H1 (cell line): ENCODE measurements at regions not wholly inside any gene's neighbourhood (a gene's known extent, or its start where the extent isn't known, plus 50 kb on each side); places are given as distances from the start of the nearest gene placed in this dataset.

Experiments
- CTCF ChIA-PET: fragments of 300-600 bp; sonication (Branson Sonifier 250); formaldehyde crosslinking; loops from one replicate; lab custom pipeline; 2021; ENCODE audit not compliant: partially characterized antibody; lab: Charles Lee
- POLR2A ChIA-PET: fragments of 300-600 bp; sonication (Branson Sonifier 250); formaldehyde crosslinking; loops from one replicate; lab custom pipeline; 2021; ENCODE audit warnings: inconsistent platforms; ENCODE audit not compliant: partially characterized antibody; lab: Charles Lee
- DNase-seq, 2 experiments: peaks; one replicate each; pipeline versions ENCODE4 v3.0.0 to v3.0.0-alpha.2; 2010 to 2022; ENCODE audit warnings: low spot score in 2 of 2, low read depth in 1 of 2, mixed read lengths in 1 of 2
- FAIRE-seq: peaks from 2 replicates; lab custom pipeline; 2011; peaks lifted over from hg19 to GRCh38; lab: Jason Lieb, UNC
- H2AFZ ChIP-seq: 2 replicates; pipeline ENCODE4 v1.8.1; 2012; ENCODE audit warnings: low read length, inconsistent platforms
- H2AK5ac ChIP-seq: 2 replicates; pipeline ENCODE4 v1.6.1; 2013; ENCODE audit warnings: low read depth, low read length
- H2BK120ac ChIP-seq: replicated peaks from 2 replicates; pipeline ENCODE3; 2013; ENCODE audit warnings: low read depth, low read length, inconsistent platforms
- H2BK12ac ChIP-seq: 2 replicates; pipeline ENCODE4 v1.6.1; 2013; ENCODE audit warnings: low read depth, low read length
- H2BK15ac ChIP-seq: 2 replicates; pipeline ENCODE4 v1.6.1; 2013; ENCODE audit warnings: low read length
- H2BK20ac ChIP-seq: 2 replicates; pipeline ENCODE4 v1.6.1; 2013; ENCODE audit warnings: low read length
- H2BK5ac ChIP-seq: 2 replicates; pipeline ENCODE4 v1.6.1; 2013; ENCODE audit warnings: low read depth, low read length
- H3K14ac ChIP-seq: 2 replicates; pipeline ENCODE4 v1.6.1; 2013; ENCODE audit warnings: inconsistent platforms; ENCODE audit not compliant: insufficient read length
- H3K18ac ChIP-seq: 2 replicates; pipeline ENCODE4 v1.6.1; 2013; ENCODE audit warnings: low read length; ENCODE audit errors: extremely low read depth
- H3K23ac ChIP-seq: 2 replicates; pipeline ENCODE4 v1.6.1; 2013; ENCODE audit warnings: inconsistent platforms; ENCODE audit not compliant: insufficient read length
- H3K23me2 ChIP-seq: 2 replicates; pipeline ENCODE4 v1.6.1; 2013; ENCODE audit warnings: low read depth, low read length
- H3K27ac ChIP-seq: 2 replicates; pipeline ENCODE4 v1.6.1; 2011; ENCODE audit warnings: low read depth, low read length, inconsistent platforms
- H3K27me3 ChIP-seq, 4 experiments: replicated peaks in 1 of 4; 1 replicate in 1 of 4; 2 replicates in 3 of 4; pipeline versions ENCODE4 v1.6.1 to v1.8.1; 2011 to 2013; ENCODE audit warnings: low read length in 3 of 4, mild to moderate bottlenecking in 3 of 4, inconsistent platforms in 2 of 4, mixed read lengths in 2 of 4, moderate library complexity in 1 of 4; ENCODE audit not compliant: control insufficient read depth in 3 of 4, insufficient read depth in 3 of 4; ENCODE audit errors: extremely low read depth in 1 of 4
- H3K36me3 ChIP-seq, 4 experiments: 2 replicates each; pipeline versions ENCODE4 v1.6.1 to v1.8.1; 2011 to 2013; ENCODE audit warnings: mild to moderate bottlenecking in 4 of 4, low read length in 3 of 4, moderate library complexity in 2 of 4, control low read depth in 1 of 4, inconsistent platforms in 1 of 4; ENCODE audit not compliant: insufficient read depth in 4 of 4, control insufficient read depth in 2 of 4
- H3K4ac ChIP-seq: replicated peaks from 2 replicates; pipeline ENCODE3; 2013; ENCODE audit warnings: low read length, low read depth, mixed read lengths, inconsistent platforms; ENCODE audit not compliant: insufficient read length
- H3K4me1 ChIP-seq, 4 experiments: replicated peaks in 1 of 4; 1 replicate in 1 of 4; 2 replicates in 3 of 4; pipeline versions ENCODE4 v1.6.1 to v1.8.1; 2011 to 2013; ENCODE audit warnings: low read length in 3 of 4, inconsistent platforms in 2 of 4, mixed read lengths in 1 of 4; ENCODE audit not compliant: insufficient read depth in 4 of 4, control insufficient read depth in 3 of 4
- H3K4me2 ChIP-seq, 2 experiments: 2 replicates each; pipeline versions ENCODE4 v1.6.1 to v1.8.1; 2011 to 2013; ENCODE audit warnings: low read depth in 2 of 2, low read length in 2 of 2, control low read depth in 1 of 2, inconsistent platforms in 1 of 2, mild to moderate bottlenecking in 1 of 2; ENCODE audit not compliant: insufficient read depth in 1 of 2
- H3K4me3 ChIP-seq, 4 experiments: fragments of 200-600, 300-600 bp in 1 of 4; sonication (generic), shearing (Covaris generic), sonication (Bioruptor Twin) in 1 of 4; 2 replicates each; pipeline versions ENCODE4 v1.5.1 to v1.8.1; 2011 to 2016; ENCODE audit warnings: low read length in 4 of 4, low read depth in 3 of 4, control low read depth in 2 of 4, inconsistent platforms in 2 of 4, mild to moderate bottlenecking in 2 of 4, mixed read lengths in 1 of 4, moderate library complexity in 1 of 4; ENCODE audit not compliant: insufficient read depth in 2 of 4; ENCODE audit errors: extremely low read depth in 1 of 4
- H3K56ac ChIP-seq: replicated peaks from 2 replicates; pipeline ENCODE3; 2013; ENCODE audit warnings: low read depth, mild to moderate bottlenecking, mixed read lengths, low read length, inconsistent platforms; ENCODE audit not compliant: insufficient read length
- H3K79me1 ChIP-seq: 2 replicates; pipeline ENCODE4 v1.6.1; 2013; ENCODE audit warnings: low read depth, low read length, control low read depth
- H3K79me2 ChIP-seq, 2 experiments: 2 replicates each; pipeline versions ENCODE4 v1.6.1 to v1.8.1; 2012 to 2013; ENCODE audit warnings: low read length in 2 of 2, mild to moderate bottlenecking in 2 of 2, inconsistent platforms in 1 of 2; ENCODE audit not compliant: insufficient read depth in 2 of 2, control insufficient read depth in 1 of 2
- H3K9ac ChIP-seq, 4 experiments: replicated peaks in 1 of 4; 1 replicate in 1 of 4; 2 replicates in 3 of 4; pipeline versions ENCODE4 v1.6.1 to v1.8.1; 2011 to 2013; ENCODE audit warnings: low read depth in 3 of 4, low read length in 3 of 4, control low read depth in 2 of 4, mild to moderate bottlenecking in 2 of 4, moderate library complexity in 2 of 4, inconsistent platforms in 1 of 4; ENCODE audit errors: extremely low read depth in 1 of 4
- H3K9me3 ChIP-seq, 2 experiments: 2 replicates each; pipeline versions ENCODE4 v1.6.1 to v1.8.1; 2012 to 2013; ENCODE audit warnings: mild to moderate bottlenecking in 2 of 2, moderate library complexity in 2 of 2, control low read depth in 1 of 2, inconsistent platforms in 1 of 2, low read depth in 1 of 2, low read length in 1 of 2, mixed read lengths in 1 of 2; ENCODE audit not compliant: insufficient read depth in 2 of 2
- H4K20me1 ChIP-seq, 2 experiments: replicated peaks in 1 of 2; 2 replicates each; pipeline versions ENCODE3 to v1.8.1; 2011 to 2013; ENCODE audit warnings: inconsistent platforms in 2 of 2, low read length in 2 of 2, mild to moderate bottlenecking in 1 of 2; ENCODE audit not compliant: insufficient read depth in 2 of 2, control insufficient read depth in 1 of 2
- H4K5ac ChIP-seq: 2 replicates; pipeline ENCODE4 v1.6.1; 2013; ENCODE audit warnings: low read length, low read depth, mixed read lengths, inconsistent platforms; ENCODE audit not compliant: insufficient read length
- H4K8ac ChIP-seq: 2 replicates; pipeline ENCODE4 v1.8.0; 2013; ENCODE audit warnings: mild to moderate bottlenecking, moderate library complexity, low read length, inconsistent platforms; ENCODE audit not compliant: insufficient read depth; ENCODE audit errors: extremely low read depth
- H4K91ac ChIP-seq: replicated peaks from 2 replicates; pipeline ENCODE3; 2013; ENCODE audit warnings: low read length, mixed read lengths, inconsistent platforms; ENCODE audit not compliant: insufficient read length
- CREB1 ChIP-seq: IDR thresholded peaks from 2 replicates; pipeline ENCODE4 v1.6.1; 2012; ENCODE audit warnings: inconsistent platforms
- WGBS, 2 experiments: shearing (Covaris generic) in 1 of 2; methylation state at CpG; one replicate each; pipeline versions ENCODE4 v1.1.6 to v1.1.7; 2013 to 2015; ENCODE audit warnings: low lambda C conversion rate in 2 of 2, mixed read lengths in 2 of 2, inconsistent platforms in 1 of 2, low coverage in 1 of 2, missing lambda C conversion rate in 1 of 2; ENCODE audit not compliant: insufficient replicate concordance in 2 of 2, insufficient coverage in 1 of 2, insufficient read length in 1 of 2; ENCODE audit errors: extremely low coverage in 1 of 2, missing lambda C conversion rate in 1 of 2; 5-methylcytosine and 5-hydroxymethylcytosine counted together

DNA sequence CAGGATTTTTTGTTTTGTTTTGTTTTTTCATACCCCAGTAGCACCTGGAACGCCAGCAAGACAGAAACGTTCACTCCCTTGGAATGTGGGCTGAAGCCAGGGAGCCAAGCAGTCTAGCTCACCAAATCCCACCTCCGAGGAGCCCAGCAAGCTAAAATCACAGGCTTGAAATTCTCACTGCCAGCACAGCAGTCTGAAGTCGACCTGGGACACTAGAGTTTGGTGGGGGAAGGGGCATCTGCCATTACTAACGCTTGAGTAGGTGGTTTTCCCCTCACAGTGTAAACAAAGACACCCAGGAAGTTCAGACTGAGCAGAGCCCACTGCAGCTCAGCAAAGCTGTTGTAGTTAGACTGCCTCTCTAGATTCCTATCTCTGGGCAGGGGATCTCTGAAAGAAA lies 99.6 kb upstream of the FGF16 start:
- Histone ChIP-seq H2BK5ac (no peak overlapping the region), H2AK5ac (no peak overlapping the region), H3K23ac (no peak overlapping the region), H3K56ac (no peak overlapping the region), H3K9me3 (no peaks in the 10 kb centered on the region), H3K9ac (no peak overlapping the region), H3K27me3 (no peaks in the 10 kb centered on the region), H4K20me1 (no peaks in the 10 kb centered on the region), H3K14ac (no peak overlapping the region), H2BK20ac (no peak overlapping the region), H3K27ac (no peak overlapping the region), H3K4ac (no peak overlapping the region), H3K18ac (no peak overlapping the region; the same call in 1 of the 2 replicates), H3K36me3 (no peaks in the 10 kb centered on the region), H4K8ac (no peak overlapping the region; the same call in 1 of the 2 replicates), H3K4me1 (no peaks in the 10 kb centered on the region), H3K4me3 (no peak overlapping the region), H2BK12ac (no peak overlapping the region), H2AFZ (0 out of 2 replicates have a peak overlapping the region, but pooled peaks have one; percentile 13), H2BK120ac (no peak overlapping the region), H3K4me2 (no peak overlapping the region), H3K79me1 (no peaks in the 10 kb centered on the region), H4K91ac (no peak overlapping the region), H4K5ac (no peak overlapping the region), H2BK15ac (no peak overlapping the region), H3K23me2 (no peaks in the 10 kb centered on the region), H3K79me2 (no peaks in the 10 kb centered on the region)
- no peak for DNase-seq
- CTCF ChIA-PET, result interaction anchor here (1.5 kb wide), 1 partner anchor 68 kb away, joined by 3 read pairs; no protein-coding TSS in a partner anchor
- no peak for TF ChIP-seq CREB1
- POLR2A ChIA-PET, result no interaction called here
- FAIRE-seq, result no peak
- WGBS, 2 experiments, result 73% methylated on average over 3 of the region's 5 CpGs; no CpG with 5 or more reads in 1 of the 2 experiments
